Caco-2 (cell line): ENCODE measurements at regions not wholly inside any gene's neighbourhood (a gene's known extent, or its start where the extent isn't known, plus 50 kb on each side); places are given as distances from the start of the nearest gene placed in this dataset.
"Not testable (repeated sequence)": the region's sequence is repeated elsewhere in the genome, so short reads cannot be mapped to it uniquely, and the experiment has no call there.

Experiments used
- BruUV-seq: library from RNA; stranded (reverse); fragments of 400-500 nt; replicated peaks from 2 replicates; lab custom pipeline; 2021; lab: Mats Ljungman, UMichigan
- CTCF ChIA-PET: fragments of 300-600 bp; sonication (Branson Sonifier 250); formaldehyde crosslinking; loops from one replicate; lab custom pipeline; 2022; ENCODE audit warnings: antibody characterized with exemption; lab: Charles Lee
- POLR2A ChIA-PET: fragments of 300-600 bp; sonication (Branson Sonifier 250); formaldehyde crosslinking; loops from one replicate; lab custom pipeline; 2022; ENCODE audit warnings: antibody characterized with exemption; lab: Charles Lee
- DNase-seq, 2 experiments: peaks; one replicate each; pipeline versions ENCODE4 v3.0.0 to v3.0.0-alpha.2; 2020 to 2022
- H3K27me3 ChIP-seq: replicated peaks from 2 replicates; pipeline ENCODE4 v1.6.0; 2011; ENCODE audit warnings: low read length; ENCODE audit not compliant: control insufficient read depth, insufficient read depth
- H3K36me3 ChIP-seq: 2 replicates; pipeline ENCODE4 v1.5.1; 2011; ENCODE audit warnings: low read length; ENCODE audit not compliant: control insufficient read depth, insufficient read depth
- H3K4me1 ChIP-seq: fragments of 250-450 bp; sonication (Bioruptor Pico); 2 replicates; pipeline ENCODE4 v1.5.1; 2020; ENCODE audit warnings: mild to moderate bottlenecking
- H3K4me3 ChIP-seq: 2 replicates; pipeline ENCODE4 v1.5.1; 2011; ENCODE audit warnings: low read depth, mild to moderate bottlenecking, control low read depth, low read length
- H3K9me3 ChIP-seq: fragments of 250-450 bp; sonication (Bioruptor Pico); 2 replicates; pipeline ENCODE4 v1.5.1; 2020; ENCODE audit warnings: mild to moderate bottlenecking, moderate library complexity
- H3K27ac Mint-ChIP-seq: one replicate; pipeline ENCODE4 v1.8.0; 2022; ENCODE audit warnings: mixed read lengths; ENCODE audit not compliant: unreplicated experiment
- H3K27me3 Mint-ChIP-seq: one replicate; pipeline ENCODE4 v1.8.0; 2022; ENCODE audit warnings: mixed read lengths; ENCODE audit not compliant: insufficient read depth, unreplicated experiment
- H3K36me3 Mint-ChIP-seq: one replicate; pipeline ENCODE4 v1.8.0; 2022; ENCODE audit warnings: mild to moderate bottlenecking, mixed read lengths; ENCODE audit not compliant: insufficient read depth, unreplicated experiment
- H3K4me1 Mint-ChIP-seq: one replicate; pipeline ENCODE4 v1.8.0; 2022; ENCODE audit warnings: low read depth, mixed read lengths; ENCODE audit not compliant: unreplicated experiment
- H3K4me3 Mint-ChIP-seq: one replicate; pipeline ENCODE4 v1.8.0; 2022; ENCODE audit warnings: mild to moderate bottlenecking, moderate library complexity, mixed read lengths; ENCODE audit not compliant: unreplicated experiment
- H3K9me3 Mint-ChIP-seq: one replicate; pipeline ENCODE4 v1.8.0; 2022; ENCODE audit warnings: mixed read lengths; ENCODE audit not compliant: unreplicated experiment
- intact Hi-C: fragments of 100-400 bp; cut with micrococcal nuclease; formaldehyde crosslinking; loops from one replicate; pipeline ENCODE4 v1.10.0; 2022; ENCODE audit not compliant: unreplicated experiment
- TF ChIP-seq, protein P1 (sequence below), 2 experiments: fragments of 200-600 bp in 1 of 2; IDR thresholded peaks; 1 replicate in 1 of 2; 2 replicates in 1 of 2; pipeline versions ENCODE4 v1.5.1 to v1.8.0; 2011 to 2022; ENCODE audit warnings: antibody characterized with exemption in 1 of 2, control low read depth in 1 of 2, inconsistent platforms in 1 of 2, low read depth in 1 of 2, low read length in 1 of 2, mild to moderate bottlenecking in 1 of 2, moderate library complexity in 1 of 2; ENCODE audit not compliant: insufficient read depth in 1 of 2, severe bottlenecking in 1 of 2, unreplicated experiment in 1 of 2

DNA sequence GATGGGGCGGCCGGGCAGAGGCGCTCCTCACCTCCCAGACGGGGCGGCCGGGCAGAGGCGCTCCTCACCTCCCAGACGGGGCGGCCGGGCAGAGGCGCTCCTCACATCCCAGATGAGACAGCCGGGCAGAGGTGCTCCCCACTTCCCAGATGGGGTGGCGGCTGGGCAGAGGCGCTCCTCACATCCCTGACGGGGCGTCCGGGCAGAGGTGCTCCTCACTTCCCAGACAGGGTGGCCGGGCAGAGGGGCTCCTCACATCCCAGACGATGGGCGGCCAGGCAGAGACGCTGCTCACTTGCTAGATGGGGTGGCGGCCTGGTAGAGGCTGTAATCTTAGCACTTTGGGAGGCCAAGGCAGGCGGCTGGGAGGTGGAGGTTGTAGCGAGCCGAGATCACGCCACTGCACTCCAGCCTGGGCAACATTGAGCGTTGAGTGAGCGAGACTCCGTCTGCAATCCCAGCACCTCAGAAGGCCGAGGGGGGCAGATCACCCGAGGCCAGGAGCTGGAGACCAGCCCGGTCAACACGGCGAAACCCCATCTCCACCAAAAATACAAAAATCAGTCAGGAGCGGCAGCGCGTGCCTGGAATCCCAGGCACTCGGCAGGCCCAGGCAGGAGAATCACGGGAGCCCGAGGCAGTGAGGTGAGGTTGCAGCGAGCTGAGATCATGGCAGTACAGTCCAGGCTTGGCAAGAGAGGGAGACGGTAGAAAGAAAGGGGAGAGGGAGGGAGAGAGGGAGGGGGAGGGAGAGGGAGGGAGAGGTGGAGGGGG lies 141.4 kb downstream of the SMC2 start:
- H3K9me3 ChIP-seq, H3K4me3 ChIP-seq, H3K27ac Mint-ChIP-seq, intact Hi-C loops, BruUV-seq, H3K27me3 ChIP-seq, H3K4me1 Mint-ChIP-seq, POLR2A ChIA-PET, H3K4me3 Mint-ChIP-seq, H3K27me3 Mint-ChIP-seq, DNase-seq, CTCF ChIA-PET, H3K36me3 ChIP-seq, H3K9me3 Mint-ChIP-seq, H3K36me3 Mint-ChIP-seq, H3K4me1 ChIP-seq: not testable (repeated sequence)

DNA sequence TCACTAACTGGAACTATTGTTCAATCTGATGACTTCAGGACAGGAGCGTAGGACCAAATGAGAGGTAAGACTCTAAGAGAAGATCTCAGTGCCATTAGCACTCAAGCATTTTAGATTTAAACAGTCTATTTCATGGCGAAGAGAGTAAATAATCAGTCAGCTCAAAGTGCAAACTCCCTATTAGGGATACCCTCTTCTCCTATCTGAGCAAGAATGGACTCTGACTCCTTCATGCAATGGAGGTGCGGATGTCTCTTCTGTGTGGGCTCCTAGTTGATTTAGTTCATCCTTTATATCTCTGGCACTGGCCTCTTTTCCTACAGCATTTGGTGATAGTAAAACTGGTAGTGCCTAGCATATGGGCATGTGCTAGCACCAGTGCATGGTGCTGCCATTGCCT lies 144.6 kb downstream of the SMC2 start:
- intact Hi-C loops: no loop called here
- Mint-ChIP-seq H3K4me3 (no peak overlapping the region), H3K27me3 (no peaks in the 10 kb centered on the region), H3K4me1 (no peaks in the 10 kb centered on the region), H3K36me3 (no peaks in the 10 kb centered on the region), H3K9me3 (no peaks in the 10 kb centered on the region), H3K27ac (no peak overlapping the region)
- ChIA-PET CTCF (no interaction called here), POLR2A (no interaction called here)
- BruUV-seq: no TSS peak
- no peak for DNase-seq
- H3K27me3 ChIP-seq: no peaks in the 10 kb centered on the region
- TF ChIP-seq, protein P1, sequence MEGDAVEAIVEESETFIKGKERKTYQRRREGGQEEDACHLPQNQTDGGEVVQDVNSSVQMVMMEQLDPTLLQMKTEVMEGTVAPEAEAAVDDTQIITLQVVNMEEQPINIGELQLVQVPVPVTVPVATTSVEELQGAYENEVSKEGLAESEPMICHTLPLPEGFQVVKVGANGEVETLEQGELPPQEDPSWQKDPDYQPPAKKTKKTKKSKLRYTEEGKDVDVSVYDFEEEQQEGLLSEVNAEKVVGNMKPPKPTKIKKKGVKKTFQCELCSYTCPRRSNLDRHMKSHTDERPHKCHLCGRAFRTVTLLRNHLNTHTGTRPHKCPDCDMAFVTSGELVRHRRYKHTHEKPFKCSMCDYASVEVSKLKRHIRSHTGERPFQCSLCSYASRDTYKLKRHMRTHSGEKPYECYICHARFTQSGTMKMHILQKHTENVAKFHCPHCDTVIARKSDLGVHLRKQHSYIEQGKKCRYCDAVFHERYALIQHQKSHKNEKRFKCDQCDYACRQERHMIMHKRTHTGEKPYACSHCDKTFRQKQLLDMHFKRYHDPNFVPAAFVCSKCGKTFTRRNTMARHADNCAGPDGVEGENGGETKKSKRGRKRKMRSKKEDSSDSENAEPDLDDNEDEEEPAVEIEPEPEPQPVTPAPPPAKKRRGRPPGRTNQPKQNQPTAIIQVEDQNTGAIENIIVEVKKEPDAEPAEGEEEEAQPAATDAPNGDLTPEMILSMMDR (IDR thresholded peaks at IDR 0.05; ENCODE audit: insufficient read depth in 1 of 2, low read depth in 1 of 2, low read length in 1 of 2, severe bottlenecking in 1 of 2, unreplicated experiment in 1 of 2): no peak
- H3K4me1 ChIP-seq: no peaks in the 10 kb centered on the region
- H3K36me3 ChIP-seq: no peaks in the 10 kb centered on the region
- H3K4me3 ChIP-seq: no peak overlapping the region
- no peaks in the 10 kb centered on the region for H3K9me3 ChIP-seq

DNA sequence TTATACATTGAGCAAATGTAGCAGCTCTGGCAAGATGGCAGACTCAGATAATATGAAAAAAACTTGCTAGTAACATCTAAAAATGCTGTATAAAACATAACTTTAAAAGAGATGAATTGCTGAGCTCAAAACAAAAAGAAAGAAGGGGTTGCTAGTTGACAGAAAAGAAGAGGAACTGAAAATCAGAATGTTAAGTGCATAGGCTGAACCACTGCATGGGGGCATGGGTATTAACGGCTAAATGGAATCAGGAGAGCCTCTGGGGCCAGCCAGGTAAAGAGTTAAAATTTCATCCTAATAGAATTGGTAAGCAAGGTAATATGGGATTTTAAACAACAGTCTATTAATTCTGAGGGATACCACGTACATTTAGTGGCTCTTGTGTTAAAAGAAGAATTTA lies 146.8 kb downstream of the SMC2 start:
- H3K9me3 ChIP-seq: no peaks in the 10 kb centered on the region
- H3K36me3 ChIP-seq: no peaks in the 10 kb centered on the region
- Mint-ChIP-seq H3K4me1 (no peaks in the 10 kb centered on the region), H3K9me3 (no peaks in the 10 kb centered on the region), H3K27ac (no peak overlapping the region), H3K27me3 (no peaks in the 10 kb centered on the region), H3K36me3 (no peaks in the 10 kb centered on the region), H3K4me3 (no peak overlapping the region)
- ChIA-PET CTCF (no interaction called here), POLR2A (no interaction called here)
- no peaks in the 10 kb centered on the region for H3K4me1 ChIP-seq
- no peak for DNase-seq
- TF ChIP-seq, protein P1 (IDR thresholded peaks at IDR 0.05; ENCODE audit: insufficient read depth in 1 of 2, low read depth in 1 of 2, low read length in 1 of 2, severe bottlenecking in 1 of 2, unreplicated experiment in 1 of 2): no peak
- no TSS peak for BruUV-seq
- H3K27me3 ChIP-seq: no peaks in the 10 kb centered on the region
- no peak overlapping the region for H3K4me3 ChIP-seq
- intact Hi-C loops: no loop called here
